ENCODE measurements at regions not wholly inside any gene's neighbourhood (a gene's known extent, or its start where the extent isn't known, plus 50 kb on each side); places are given as distances from the start of the nearest gene placed in this dataset.

DNA sequence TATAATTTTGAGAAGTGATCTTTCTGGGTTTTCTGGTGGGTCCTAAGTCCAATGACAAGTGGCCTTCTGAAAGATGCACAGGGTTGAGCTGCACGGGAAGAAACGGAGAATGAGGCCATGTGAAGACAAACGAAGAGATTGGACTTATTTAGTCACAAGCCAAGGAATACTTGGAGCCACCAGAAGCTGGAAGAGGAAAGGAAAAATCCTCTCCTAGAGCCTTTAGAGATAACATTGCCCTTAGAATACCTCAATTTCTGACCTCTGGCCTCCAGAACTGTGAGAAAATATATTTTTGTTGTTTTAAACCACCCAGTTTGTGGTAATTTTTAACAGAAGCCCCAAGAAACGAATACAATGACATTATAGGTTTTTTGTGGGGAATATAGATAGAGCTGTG is 360.5 kb upstream of the TARS1 start:
- Histone ChIP-seq H3K4me2 (no peak overlapping the region), H3K27me3 (ENCODE audit: insufficient read depth) (no peaks in the 10 kb centered on the region), H3F3A (replicated peaks; ENCODE audit: insufficient read depth) (no peaks in the 10 kb centered on the region), H3K9me3 (0 out of 2 replicates have a peak, but pooled peaks cover 6% of the 10 kb centered on the region), H3K27ac (ENCODE audit: low read depth in 2 of 2, low read length in 1 of 2) (no peak overlapping the region), H4K20me1 (ENCODE audit: insufficient read depth) (no peaks in the 10 kb centered on the region), H3K79me2 (ENCODE audit: insufficient read depth) (no peaks in the 10 kb centered on the region), H3K9me2 (no peaks in the 10 kb centered on the region), H3K4me1 (ENCODE audit: control insufficient read depth in 1 of 2, insufficient read depth in 2 of 2, low read depth in 1 of 2, low read length in 1 of 2) (no peaks in the 10 kb centered on the region), H3K36me3 (replicated peaks in 1 of 2; ENCODE audit: control insufficient read depth in 1 of 2, insufficient read depth in 2 of 2, low read length in 1 of 2) (no peaks in the 10 kb centered on the region), H3K4me3 (ENCODE audit: low read depth in 2 of 2, low read length in 1 of 2) (no peak overlapping the region), H3K9ac (no peak overlapping the region), H2AFZ (ENCODE audit: low read depth) (no peak overlapping the region)
- TF ChIP-seq FOXJ3 (CRISPR knock-in tag; IDR thresholded peaks at IDR 0.05) (no peak), FOSL2 (IDR thresholded peaks at IDR 0.05; ENCODE audit: borderline replicate concordance, low read depth) (no peak), RAD21 (IDR thresholded peaks at IDR 0.05; ENCODE audit: low read length) (no peak), YY1 (IDR thresholded peaks at IDR 0.05; ENCODE audit: low read depth) (no peak), FOXM1 (IDR thresholded peaks at IDR 0.05; ENCODE audit: low read depth) (no peak), SIN3A (IDR thresholded peaks at IDR 0.05; ENCODE audit: borderline replicate concordance, low read depth, low read length) (no peak), GABPA (IDR thresholded peaks at IDR 0.05; ENCODE audit: low read depth) (no peak), GATA2 (CRISPR knock-in tag; IDR thresholded peaks at IDR 0.05) (no peak), USF2 (IDR thresholded peaks at IDR 0.05; ENCODE audit: borderline replicate concordance, low read depth, low read length) (no peak), USF1 (IDR thresholded peaks at IDR 0.05; ENCODE audit: borderline replicate concordance, low read depth) (no peak)
- TF ChIP-seq, protein P1, sequence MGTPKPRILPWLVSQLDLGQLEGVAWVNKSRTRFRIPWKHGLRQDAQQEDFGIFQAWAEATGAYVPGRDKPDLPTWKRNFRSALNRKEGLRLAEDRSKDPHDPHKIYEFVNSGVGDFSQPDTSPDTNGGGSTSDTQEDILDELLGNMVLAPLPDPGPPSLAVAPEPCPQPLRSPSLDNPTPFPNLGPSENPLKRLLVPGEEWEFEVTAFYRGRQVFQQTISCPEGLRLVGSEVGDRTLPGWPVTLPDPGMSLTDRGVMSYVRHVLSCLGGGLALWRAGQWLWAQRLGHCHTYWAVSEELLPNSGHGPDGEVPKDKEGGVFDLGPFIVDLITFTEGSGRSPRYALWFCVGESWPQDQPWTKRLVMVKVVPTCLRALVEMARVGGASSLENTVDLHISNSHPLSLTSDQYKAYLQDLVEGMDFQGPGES (IDR thresholded peaks at IDR 0.05; ENCODE audit: low read depth, low read length): no peak
- ChIA-PET CTCF (no interaction called here), POLR2A (no interaction called here)
- DNase-seq: no peak
- WGBS (ENCODE audit: low lambda C conversion rate): 45% methylated on average over 4 of the region's 4 CpGs

GRCh38 chr5:33088176-33088575 is 352.6 kb upstream of the TARS1 start:
- no peaks in the 10 kb centered on the region for H3K4me1 ChIP-seq (ENCODE audit: control insufficient read depth in 1 of 2, insufficient read depth in 2 of 2, low read depth in 1 of 2, low read length in 1 of 2)
- CTCF ChIA-PET: no interaction called here
- POLR2A ChIA-PET: no interaction called here
- H3F3A ChIP-seq (replicated peaks; ENCODE audit: insufficient read depth): no peaks in the 10 kb centered on the region
- H3K27ac ChIP-seq (ENCODE audit: low read depth in 2 of 2, low read length in 1 of 2): no peak overlapping the region
- no peaks in the 10 kb centered on the region for H3K9me2 ChIP-seq
- H2AFZ ChIP-seq (ENCODE audit: low read depth): 0 out of 2 replicates have a peak overlapping the region, but pooled peaks have one; percentile 16
- H3K4me2 ChIP-seq: no peak overlapping the region
- H3K9me3 ChIP-seq: no peaks in the 10 kb centered on the region
- no peak for DNase-seq
- no peaks in the 10 kb centered on the region for H3K27me3 ChIP-seq (ENCODE audit: insufficient read depth)
- H3K79me2 ChIP-seq (ENCODE audit: insufficient read depth): no peaks in the 10 kb centered on the region
- H4K20me1 ChIP-seq (ENCODE audit: insufficient read depth): no peaks in the 10 kb centered on the region
- H3K4me3 ChIP-seq (ENCODE audit: low read depth in 2 of 2, low read length in 1 of 2): no peak overlapping the region
- no peaks in the 10 kb centered on the region for H3K36me3 ChIP-seq (replicated peaks in 1 of 2; ENCODE audit: control insufficient read depth in 1 of 2, insufficient read depth in 2 of 2, low read length in 1 of 2)
- H3K9ac ChIP-seq: no peak overlapping the region
- 23% methylated on average over 2 of the region's 2 CpGs for WGBS (ENCODE audit: low lambda C conversion rate)
- no peak for TF ChIP-seq MXI1 (IDR thresholded peaks at IDR 0.05; ENCODE audit: low read depth, low read length)
- no peak for TF ChIP-seq GABPA (IDR thresholded peaks at IDR 0.05; ENCODE audit: low read depth)
- TF ChIP-seq, protein P1 (IDR thresholded peaks at IDR 0.05; ENCODE audit: low read depth, low read length): no peak
- no peak for TF ChIP-seq FOXM1 (IDR thresholded peaks at IDR 0.05; ENCODE audit: low read depth)
- TF ChIP-seq EZH2phosphoT487 (IDR thresholded peaks at IDR 0.05; ENCODE audit: borderline replicate concordance, low read depth): no peak
- TF ChIP-seq USF1 (IDR thresholded peaks at IDR 0.05; ENCODE audit: borderline replicate concordance, low read depth): no peak
- no peak for TF ChIP-seq SMC3 (IDR thresholded peaks at IDR 0.05; ENCODE audit: low read depth, low read length)
- no peak for TF ChIP-seq ELF1 (IDR thresholded peaks at IDR 0.05)
- TF ChIP-seq, protein P2, sequence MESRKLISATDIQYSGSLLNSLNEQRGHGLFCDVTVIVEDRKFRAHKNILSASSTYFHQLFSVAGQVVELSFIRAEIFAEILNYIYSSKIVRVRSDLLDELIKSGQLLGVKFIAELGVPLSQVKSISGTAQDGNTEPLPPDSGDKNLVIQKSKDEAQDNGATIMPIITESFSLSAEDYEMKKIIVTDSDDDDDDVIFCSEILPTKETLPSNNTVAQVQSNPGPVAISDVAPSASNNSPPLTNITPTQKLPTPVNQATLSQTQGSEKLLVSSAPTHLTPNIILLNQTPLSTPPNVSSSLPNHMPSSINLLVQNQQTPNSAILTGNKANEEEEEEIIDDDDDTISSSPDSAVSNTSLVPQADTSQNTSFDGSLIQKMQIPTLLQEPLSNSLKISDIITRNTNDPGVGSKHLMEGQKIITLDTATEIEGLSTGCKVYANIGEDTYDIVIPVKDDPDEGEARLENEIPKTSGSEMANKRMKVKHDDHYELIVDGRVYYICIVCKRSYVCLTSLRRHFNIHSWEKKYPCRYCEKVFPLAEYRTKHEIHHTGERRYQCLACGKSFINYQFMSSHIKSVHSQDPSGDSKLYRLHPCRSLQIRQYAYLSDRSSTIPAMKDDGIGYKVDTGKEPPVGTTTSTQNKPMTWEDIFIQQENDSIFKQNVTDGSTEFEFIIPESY (IDR thresholded peaks at IDR 0.05; ENCODE audit: borderline replicate concordance, low read depth): no peak
- TF ChIP-seq, protein P3, sequence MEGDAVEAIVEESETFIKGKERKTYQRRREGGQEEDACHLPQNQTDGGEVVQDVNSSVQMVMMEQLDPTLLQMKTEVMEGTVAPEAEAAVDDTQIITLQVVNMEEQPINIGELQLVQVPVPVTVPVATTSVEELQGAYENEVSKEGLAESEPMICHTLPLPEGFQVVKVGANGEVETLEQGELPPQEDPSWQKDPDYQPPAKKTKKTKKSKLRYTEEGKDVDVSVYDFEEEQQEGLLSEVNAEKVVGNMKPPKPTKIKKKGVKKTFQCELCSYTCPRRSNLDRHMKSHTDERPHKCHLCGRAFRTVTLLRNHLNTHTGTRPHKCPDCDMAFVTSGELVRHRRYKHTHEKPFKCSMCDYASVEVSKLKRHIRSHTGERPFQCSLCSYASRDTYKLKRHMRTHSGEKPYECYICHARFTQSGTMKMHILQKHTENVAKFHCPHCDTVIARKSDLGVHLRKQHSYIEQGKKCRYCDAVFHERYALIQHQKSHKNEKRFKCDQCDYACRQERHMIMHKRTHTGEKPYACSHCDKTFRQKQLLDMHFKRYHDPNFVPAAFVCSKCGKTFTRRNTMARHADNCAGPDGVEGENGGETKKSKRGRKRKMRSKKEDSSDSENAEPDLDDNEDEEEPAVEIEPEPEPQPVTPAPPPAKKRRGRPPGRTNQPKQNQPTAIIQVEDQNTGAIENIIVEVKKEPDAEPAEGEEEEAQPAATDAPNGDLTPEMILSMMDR (IDR thresholded peaks at IDR 0.05): no peak
- TF ChIP-seq MAX (IDR thresholded peaks at IDR 0.05; ENCODE audit: low read depth): no peak
- no peak for TF ChIP-seq MEF2A (IDR thresholded peaks at IDR 0.05; ENCODE audit: borderline replicate concordance, low read depth)
